K562 (cell line): ENCODE measurements at regions not wholly inside any gene's neighbourhood (a gene's known extent, or its start where the extent isn't known, plus 50 kb on each side); places are given as distances from the start of the nearest gene placed in this dataset.

Experiments used
- ATAC-seq: fragments of 200-7000 bp; cut with Tn5 transposase; 3 replicates; pipeline ENCODE4 v1.9.1; 2020; ENCODE audit warnings: moderate library complexity
- BruUV-seq: library from RNA; stranded (reverse); fragments of 400-500 nt; replicated peaks from 2 replicates; lab custom pipeline; 2021; lab: Mats Ljungman, UMichigan
- CTCF ChIA-PET: fragments of 300-600 bp; formaldehyde crosslinking; extraction: SDS; loops from one replicate; lab custom pipeline; 2021; ENCODE audit warnings: low intra/inter-chr PET ratio; lab: Yijun Ruan, JAX
- POLR2A ChIA-PET: fragments of 300-600, 350-650 bp; sonication (Branson Sonifier 250); formaldehyde crosslinking; extraction: SDS; loops from one replicate; lab custom pipeline; 2021; ENCODE audit warnings: antibody characterized with exemption, inconsistent platforms; lab: Yijun Ruan, JAX
- DNase-seq, 4 experiments: peaks; one replicate each; pipeline versions ENCODE4 v3.0.0 to v3.0.0-alpha.2; 2011 to 2018; ENCODE audit warnings: low spot score in 3 of 4, mixed read lengths in 3 of 4; ENCODE audit errors: extremely low read depth in 1 of 4
- FAIRE-seq: peaks from 2 replicates; lab custom pipeline; 2011; peaks lifted over from hg19 to GRCh38; lab: Jason Lieb, UNC
- H2AFZ ChIP-seq: 2 replicates; pipeline ENCODE4 v1.6.0; 2011; ENCODE audit warnings: low read depth, low read length, control low read depth, inconsistent platforms
- H3K27ac ChIP-seq: fragments of 200-600 bp; 3 replicates; pipeline ENCODE4 v1.8.0; 2011; ENCODE audit warnings: low read depth, mild to moderate bottlenecking, control low read depth, inconsistent platforms, low read length, moderate library complexity, mixed read lengths; ENCODE audit errors: extremely low read depth
- H3K27me3 ChIP-seq, 2 experiments: fragments of 300-600 bp in 1 of 2; 2 replicates in 1 of 2; 3 replicates in 1 of 2; pipeline versions ENCODE4 v1.6.0 to v1.8.0; 2011; ENCODE audit warnings: inconsistent platforms in 2 of 2, low read length in 2 of 2, mild to moderate bottlenecking in 1 of 2, mixed read lengths in 1 of 2, moderate library complexity in 1 of 2; ENCODE audit not compliant: control insufficient read depth in 2 of 2, insufficient read depth in 2 of 2
- H3K36me3 ChIP-seq: fragments of 300-600 bp; 3 replicates; pipeline ENCODE4 v1.8.0; 2011; ENCODE audit warnings: mild to moderate bottlenecking, low read length, inconsistent platforms; ENCODE audit not compliant: control insufficient read depth, insufficient read depth
- H3K4me1 ChIP-seq, 2 experiments: fragments of 200-600 bp in 1 of 2; replicated peaks in 1 of 2; 2 replicates in 1 of 2; 3 replicates in 1 of 2; pipeline versions ENCODE4 v1.5.1 to v1.8.0; 2011; ENCODE audit warnings: inconsistent platforms in 2 of 2, low read length in 2 of 2, mild to moderate bottlenecking in 1 of 2, mixed read lengths in 1 of 2, moderate library complexity in 1 of 2; ENCODE audit not compliant: control insufficient read depth in 2 of 2, insufficient read depth in 2 of 2
- H3K4me2 ChIP-seq: 2 replicates; pipeline ENCODE4 v1.6.1; 2011; ENCODE audit warnings: low read length, control low read depth, inconsistent platforms, mixed read lengths; ENCODE audit not compliant: insufficient read depth
- H3K4me3 ChIP-seq: fragments of 200-600 bp; sonication (generic), shearing (Covaris generic); 2 replicates; pipeline ENCODE4 v1.5.1; 2016; ENCODE audit warnings: control low read depth, inconsistent platforms
- H3K79me2 ChIP-seq: fragments of 200-600 bp; 3 replicates; pipeline ENCODE4 v1.8.0; 2011; ENCODE audit warnings: low read length, inconsistent platforms; ENCODE audit not compliant: control insufficient read depth, insufficient read depth
- H3K9ac ChIP-seq, 2 experiments: 2 replicates each; pipeline versions ENCODE4 v1.6.0 to v1.6.1; 2011; ENCODE audit warnings: low read depth in 2 of 2, low read length in 2 of 2, control low read depth in 1 of 2, inconsistent platforms in 1 of 2, mild to moderate bottlenecking in 1 of 2, mixed read lengths in 1 of 2; ENCODE audit not compliant: insufficient read depth in 1 of 2
- H3K9me1 ChIP-seq: one replicate; pipeline ENCODE4 v1.6.0; 2011; ENCODE audit warnings: inconsistent platforms, mild to moderate bottlenecking, low read length, moderate library complexity; ENCODE audit not compliant: control insufficient read depth, insufficient read depth
- H3K9me3 ChIP-seq: replicated peaks from 2 replicates; pipeline ENCODE4 v1.5.1; 2011; ENCODE audit warnings: low read depth, low read length, inconsistent platforms; ENCODE audit not compliant: control insufficient read depth, insufficient read depth
- H4K20me1 ChIP-seq: replicated peaks from 2 replicates; pipeline ENCODE4 v1.6.1; 2011; ENCODE audit warnings: low read length, inconsistent platforms, mixed read lengths; ENCODE audit not compliant: control insufficient read depth, insufficient read depth
- CLOCK ChIP-seq: fragments of 250-450 bp; sonication (Bioruptor Pico); IDR thresholded peaks from 2 replicates; pipeline ENCODE4 v1.4.0; 2020; ENCODE audit warnings: mild to moderate bottlenecking, moderate library complexity, borderline replicate concordance
- ELF1 ChIP-seq: fragments of 200-800 bp; sonication (Bioruptor generic); IDR thresholded peaks from 2 replicates; pipeline ENCODE4 v1.6.1; 2016; ENCODE audit warnings: missing genetic modification characterization, missing compliant biosample characterization
- FOXA3 ChIP-seq, 2 experiments: fragments of 450-650 bp in 1 of 2; sonication (generic) in 1 of 2; formaldehyde crosslinking; IDR thresholded peaks in 1 of 2; conservative IDR thresholded peaks in 1 of 2; 2 replicates each; pipeline versions ENCODE4 v1.4.0 to v1.8.0; 2020 to 2022; ENCODE audit warnings: mild to moderate bottlenecking in 2 of 2, missing genetic modification reagents in 1 of 2
- HLTF ChIP-seq: fragments of 450-650 bp; IDR thresholded peaks from 2 replicates; pipeline ENCODE4 v1.6.1; 2016
- POLR2A ChIP-seq: fragments of 450-650 bp; conservative IDR thresholded peaks from 2 replicates; pipeline ENCODE4 v1.6.1; 2016
- RBM22 ChIP-seq: fragments of 200-400 bp; formaldehyde crosslinking; IDR thresholded peaks from 2 replicates; pipeline ENCODE4 v1.6.1; 2018; ENCODE audit warnings: low read length, low read depth; ENCODE audit not compliant: poor library complexity, severe bottlenecking
- TCF7L2 ChIP-seq: fragments of 150-350 bp; IDR thresholded peaks from 2 replicates; pipeline ENCODE4 v1.6.1; 2016; ENCODE audit warnings: low read depth, mild to moderate bottlenecking, low read length, moderate library complexity
- WGBS: fragments of 100-300 bp; shearing (Covaris generic); methylation state at CpG from one replicate; pipeline ENCODE4 v1.1.6; 2016; ENCODE audit warnings: low coverage, mixed read lengths; ENCODE audit not compliant: insufficient coverage; ENCODE audit errors: missing lambda C conversion rate; 5-methylcytosine and 5-hydroxymethylcytosine counted together
- in situ Hi-C: fragments of 300-500 bp; cut with MboI; formaldehyde crosslinking; loops from 4 replicates; pipeline ENCODE4 v1.15.0; 2018; ENCODE audit warnings: inconsistent platforms, mixed read lengths
- intact Hi-C: fragments of 100-400 bp; cut with micrococcal nuclease; formaldehyde crosslinking; loops from 2 replicates; pipeline ENCODE4 v1.14.2; 2022
- TF ChIP-seq, protein P1 (sequence below), 2 experiments: fragments of 450-650 bp; conservative IDR thresholded peaks; 2 replicates each; pipeline ENCODE4 v1.6.1; 2017; ENCODE audit warnings: mild to moderate bottlenecking in 2 of 2, moderate library complexity in 2 of 2
- TF ChIP-seq, protein P2 (sequence below): fragments of 250-450 bp; sonication (Bioruptor Pico); IDR thresholded peaks from 2 replicates; pipeline ENCODE4 v1.5.0; 2021

- TF ChIP-seq CLOCK (no peak), FOXA3 (CRISPR knock-in tag; conservative IDR thresholded peaks at IDR 0.05 in 1 of 2, IDR thresholded peaks at IDR 0.05 in 1 of 2) (no peak), RBM22 (no peak), POLR2A (no peak), HLTF (no peak)
- TF ChIP-seq, all 486 proteins: peak for 5
Observed at GRCh38 chr6:105952772-105953690, 133.1 kb upstream of the PRDM1 start (continued).

- DNase-seq = no peak
- H3K9ac ChIP-seq = no peak overlapping the region
- ChIA-PET POLR2A (interaction anchor here (1.5 kb wide), 1 partner anchor 12 kb away, joined by 6 read pairs; no protein-coding TSS in a partner anchor), CTCF (no interaction called here)
- in situ Hi-C loops (no loop called here), intact Hi-C loops (no loop called here)
- no peaks in the 10 kb centered on the region for H3K9me3 ChIP-seq
- WGBS = 17% methylated on average over 3 of the region's 3 CpGs
- H3K36me3 ChIP-seq = no peaks in the 10 kb centered on the region
- H3K79me2 ChIP-seq = no peaks in the 10 kb centered on the region
- H3K27ac ChIP-seq = no peak overlapping the region
- no peak overlapping the region for H3K4me3 ChIP-seq
- TF ChIP-seq TCF7L2 = no peak
- TF ChIP-seq, protein P1, sequence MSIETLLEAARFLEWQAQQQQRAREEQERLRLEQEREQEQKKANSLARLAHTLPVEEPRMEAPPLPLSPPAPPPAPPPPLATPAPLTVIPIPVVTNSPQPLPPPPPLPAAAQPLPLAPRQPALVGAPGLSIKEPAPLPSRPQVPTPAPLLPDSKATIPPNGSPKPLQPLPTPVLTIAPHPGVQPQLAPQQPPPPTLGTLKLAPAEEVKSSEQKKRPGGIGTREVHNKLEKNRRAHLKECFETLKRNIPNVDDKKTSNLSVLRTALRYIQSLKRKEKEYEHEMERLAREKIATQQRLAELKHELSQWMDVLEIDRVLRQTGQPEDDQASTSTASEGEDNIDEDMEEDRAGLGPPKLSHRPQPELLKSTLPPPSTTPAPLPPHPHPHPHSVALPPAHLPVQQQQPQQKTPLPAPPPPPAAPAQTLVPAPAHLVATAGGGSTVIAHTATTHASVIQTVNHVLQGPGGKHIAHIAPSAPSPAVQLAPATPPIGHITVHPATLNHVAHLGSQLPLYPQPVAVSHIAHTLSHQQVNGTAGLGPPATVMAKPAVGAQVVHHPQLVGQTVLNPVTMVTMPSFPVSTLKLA (conservative IDR thresholded peaks at IDR 0.05) = no peak
- TF ChIP-seq, protein P2, sequence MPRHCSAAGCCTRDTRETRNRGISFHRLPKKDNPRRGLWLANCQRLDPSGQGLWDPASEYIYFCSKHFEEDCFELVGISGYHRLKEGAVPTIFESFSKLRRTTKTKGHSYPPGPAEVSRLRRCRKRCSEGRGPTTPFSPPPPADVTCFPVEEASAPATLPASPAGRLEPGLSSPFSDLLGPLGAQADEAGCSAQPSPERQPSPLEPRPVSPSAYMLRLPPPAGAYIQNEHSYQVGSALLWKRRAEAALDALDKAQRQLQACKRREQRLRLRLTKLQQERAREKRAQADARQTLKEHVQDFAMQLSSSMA (CRISPR knock-in tag) = no peak
- no peak for TF ChIP-seq ELF1 (tag)
- ATAC-seq = no peak
- no peak for FAIRE-seq
- no peak overlapping the region for H3K4me2 ChIP-seq
- no peaks in the 10 kb centered on the region for H3K9me1 ChIP-seq
- BruUV-seq = no TSS peak
- no peaks in the 10 kb centered on the region for H4K20me1 ChIP-seq
- no peak overlapping the region for H2AFZ ChIP-seq
- H3K4me1 ChIP-seq = no peaks in the 10 kb centered on the region; a peak in 1 of 5 replicates
- no peaks in the 10 kb centered on the region for H3K27me3 ChIP-seq
Observed at GRCh38 chr6:105952326-105952725, 133.8 kb upstream of the PRDM1 start.
